DMS53 (cell line): ENCODE measurements at regions not wholly inside any gene's neighbourhood (a gene's known extent, or its start where the extent isn't known, plus 50 kb on each side); places are given as distances from the start of the nearest gene placed in this dataset.
"Not testable (repeated sequence)": the region's sequence is repeated elsewhere in the genome, so short reads cannot be mapped to it uniquely, and the experiment has no call there.

Experiments used
- DNase-seq: peaks from one replicate; lab custom pipeline; 2025; lab: John Stamatoyannopoulos, UW

GRCh38 chr9:102153081-102153480 lies 414.6 kb upstream of the GRIN3A start:
- not testable (repeated sequence) for DNase-seq

DNA sequence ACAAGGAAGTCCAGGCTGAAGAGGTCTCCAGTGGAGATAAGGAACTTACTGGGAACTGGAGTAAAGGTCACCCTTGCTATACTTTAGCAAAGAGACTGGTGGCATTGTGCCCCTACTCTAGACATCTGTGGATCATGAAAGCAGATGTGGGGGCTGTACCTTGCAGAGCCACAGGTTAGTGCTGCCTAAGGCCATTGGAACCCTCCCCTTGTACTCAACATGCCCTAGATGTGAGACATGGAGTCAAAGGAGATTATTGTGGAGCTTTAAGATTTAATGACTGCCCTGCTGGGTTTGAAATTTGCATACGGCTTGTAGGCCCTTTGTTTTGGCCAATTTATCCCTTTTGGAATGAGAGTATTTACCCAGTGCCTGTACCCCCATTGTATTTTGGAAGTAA lies 397.3 kb upstream of the GRIN3A start:
- DNase-seq: no peak

- no peak for DNase-seq
Observed at GRCh38 chr9:102124465-102124864, 386.0 kb upstream of the GRIN3A start.

DNA sequence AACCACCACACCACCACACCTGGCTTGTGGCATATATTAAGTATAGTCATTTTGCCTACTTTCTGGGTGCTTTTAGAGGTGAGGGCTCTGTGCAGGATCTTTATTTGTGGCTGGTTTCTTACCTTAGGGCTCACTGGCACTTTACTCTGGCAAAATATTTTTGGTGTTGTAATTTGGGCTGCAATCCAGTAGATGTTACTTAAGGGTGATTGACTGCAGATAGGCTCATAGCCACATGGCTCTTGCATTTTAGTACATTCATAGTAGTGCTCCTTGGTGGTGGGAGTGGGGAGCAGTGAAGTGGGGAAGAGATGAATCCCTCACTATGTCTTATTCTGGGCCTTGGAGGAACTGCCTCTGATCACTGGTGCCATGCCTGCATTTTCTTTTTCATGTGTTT lies 376.1 kb upstream of the GRIN3A start:
- DNase-seq: no peak

- DNase-seq: no peak
Observed at GRCh38 chr9:102113191-102113590, 374.7 kb upstream of the GRIN3A start.

- DNase-seq: no peak
Observed at GRCh38 chr9:102106439-102106838, 368.0 kb upstream of the GRIN3A start.

DNA sequence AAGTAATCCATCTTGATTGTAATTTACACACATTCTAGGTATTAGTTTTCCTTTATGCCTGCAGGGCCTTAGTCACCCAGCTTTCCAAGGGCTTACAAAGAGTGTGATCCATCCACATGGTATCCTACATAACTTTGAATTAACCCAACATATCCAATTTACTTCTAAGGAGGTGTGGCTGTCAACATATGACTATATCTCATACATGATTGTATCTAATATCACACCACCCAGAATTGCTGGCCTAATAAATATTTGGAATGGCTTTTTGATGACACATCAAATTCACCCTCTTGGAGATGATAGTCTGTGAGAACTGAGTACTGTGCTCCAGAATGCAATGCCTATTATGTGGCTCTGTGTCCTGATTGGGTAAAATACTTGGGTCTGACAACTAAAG lies 363.3 kb upstream of the GRIN3A start:
- no peak for DNase-seq

GRCh38 chr9:102087141-102087540 lies 348.7 kb upstream of the GRIN3A start:
- no peak for DNase-seq

GRCh38 chr9:102085548-102085947 lies 347.1 kb upstream of the GRIN3A start:
- no peak for DNase-seq

GRCh38 chr9:102072059-102072764 lies 333.8 kb upstream of the GRIN3A start:
- no peak for DNase-seq

DNA sequence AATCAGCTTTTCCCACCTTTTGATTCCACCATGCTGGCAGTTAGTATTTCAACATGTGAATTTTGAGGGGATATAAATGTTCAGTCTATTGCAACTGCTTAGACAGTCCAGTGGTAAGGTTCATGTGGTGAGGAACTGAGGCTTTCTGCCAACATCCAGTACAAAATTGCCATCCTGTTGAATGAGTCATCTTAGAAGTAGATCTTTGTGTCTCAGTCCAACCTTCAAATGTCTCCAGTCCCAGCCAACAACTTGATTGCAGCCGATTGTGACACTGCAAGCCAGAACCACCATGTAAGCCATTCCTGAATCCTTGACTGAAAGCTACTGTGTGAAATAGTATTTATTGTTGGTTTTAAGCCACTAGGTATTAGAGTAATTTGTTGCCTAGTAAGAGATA lies 331.5 kb upstream of the GRIN3A start:
- DNase-seq: no peak

DNA sequence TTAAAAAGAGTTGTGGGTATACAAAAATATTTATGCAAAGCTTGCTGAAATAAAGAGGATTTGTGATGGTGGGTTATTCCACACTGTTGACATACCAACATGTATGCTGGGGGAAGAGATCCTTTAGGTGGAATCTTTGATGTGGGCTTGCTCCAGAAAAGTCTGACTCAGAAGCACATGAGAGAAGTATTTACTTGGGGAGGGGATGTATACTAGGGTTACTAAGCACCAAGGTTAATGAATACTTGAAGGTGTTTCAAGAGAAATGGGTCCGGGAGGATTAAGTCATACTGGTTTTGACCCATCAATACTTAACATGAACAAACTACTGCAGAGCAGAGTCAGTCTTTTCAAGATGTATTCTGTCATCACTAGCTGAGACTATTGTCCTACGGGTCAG lies 316.4 kb upstream of the GRIN3A start:
- peak; percentile 25 for DNase-seq

DNA sequence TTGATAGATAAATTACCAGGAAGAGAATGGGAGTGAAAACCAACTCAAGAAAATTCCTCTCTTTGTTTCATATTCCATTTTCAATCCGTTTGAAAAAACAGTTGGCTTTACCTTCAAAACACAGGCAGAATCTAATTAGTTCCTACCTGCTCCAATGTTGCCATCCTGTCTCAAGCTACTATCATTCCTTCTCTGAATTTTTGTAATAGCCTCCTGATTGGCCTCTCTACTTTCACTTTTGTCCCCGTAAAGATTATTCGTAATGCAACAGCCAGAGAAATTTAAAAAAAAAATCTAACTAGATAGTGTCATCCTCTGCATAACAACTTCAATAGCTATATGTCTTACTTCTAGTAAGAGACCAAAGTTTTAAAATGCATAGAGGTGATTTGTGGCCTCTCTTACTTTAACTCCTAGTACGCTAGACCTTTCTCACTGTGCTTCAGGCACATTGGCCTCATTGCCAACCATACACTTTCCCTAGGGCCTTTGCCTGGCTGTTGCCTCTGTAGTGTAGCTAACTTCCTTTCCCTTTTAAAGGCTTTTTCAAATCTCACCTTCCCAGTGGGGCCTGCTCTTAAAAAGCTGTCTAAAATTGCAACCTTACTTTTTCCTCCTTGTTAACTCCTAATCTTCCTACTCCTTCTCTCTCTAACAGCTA lies 311.3 kb upstream of the GRIN3A start:
- DNase-seq: no peak

DNA sequence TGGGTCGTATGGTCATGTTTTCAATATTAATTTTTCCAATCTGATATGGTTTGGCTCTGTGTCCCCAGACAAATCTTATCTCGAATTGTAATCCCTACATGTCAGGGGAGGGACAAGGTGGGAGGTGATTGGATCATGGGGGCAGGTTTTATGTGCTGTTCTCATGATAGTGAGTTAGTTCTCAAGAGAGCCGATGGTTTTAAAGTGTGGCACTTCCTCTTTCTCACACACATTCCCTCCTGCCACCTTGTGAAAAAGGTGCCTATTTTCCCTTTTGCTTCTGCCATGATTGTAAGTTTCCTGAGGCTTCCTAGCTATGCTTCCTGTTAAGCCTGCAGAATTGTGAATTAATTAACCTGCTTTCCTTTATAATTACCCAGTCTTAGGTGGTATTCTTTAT lies 309.1 kb upstream of the GRIN3A start:
- no peak for DNase-seq

DNA sequence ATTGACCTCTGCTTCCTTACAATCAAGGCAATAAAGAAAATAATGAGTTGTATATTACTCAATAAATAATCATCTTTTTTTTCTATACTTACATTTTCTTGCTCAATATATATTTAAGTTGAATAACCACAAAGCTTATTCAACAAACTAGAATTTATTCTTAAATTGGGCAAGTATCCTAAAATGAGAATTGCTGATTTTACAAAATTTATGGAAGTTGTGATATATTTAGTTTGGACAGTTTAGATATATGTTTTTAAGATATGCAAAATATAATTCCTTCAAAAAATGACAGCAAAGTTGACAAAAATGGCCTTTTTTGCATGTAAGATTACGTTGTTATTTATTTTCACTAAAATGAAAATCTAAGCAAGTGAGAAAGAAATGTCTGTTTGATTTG lies 305.7 kb upstream of the GRIN3A start:
- no peak for DNase-seq

DNA sequence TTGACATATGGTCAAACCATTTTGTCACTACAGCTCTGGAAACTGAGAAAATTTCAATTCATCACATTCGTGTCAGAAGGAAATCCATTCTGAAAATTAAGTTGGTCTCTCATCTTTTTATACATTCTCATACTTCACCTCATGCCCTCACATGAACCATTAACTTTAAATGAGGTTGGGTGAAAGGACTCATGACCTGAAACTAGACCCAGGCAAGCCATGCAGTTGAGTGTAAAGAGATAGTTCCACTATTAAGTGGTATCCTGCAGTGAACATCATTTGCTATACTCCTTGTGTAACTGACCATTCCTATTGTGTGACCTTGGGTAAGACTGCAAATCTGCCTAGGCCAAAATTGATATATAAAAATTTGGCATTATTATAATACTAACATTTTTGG lies 299.6 kb upstream of the GRIN3A start:
- DNase-seq: no peak

DNA sequence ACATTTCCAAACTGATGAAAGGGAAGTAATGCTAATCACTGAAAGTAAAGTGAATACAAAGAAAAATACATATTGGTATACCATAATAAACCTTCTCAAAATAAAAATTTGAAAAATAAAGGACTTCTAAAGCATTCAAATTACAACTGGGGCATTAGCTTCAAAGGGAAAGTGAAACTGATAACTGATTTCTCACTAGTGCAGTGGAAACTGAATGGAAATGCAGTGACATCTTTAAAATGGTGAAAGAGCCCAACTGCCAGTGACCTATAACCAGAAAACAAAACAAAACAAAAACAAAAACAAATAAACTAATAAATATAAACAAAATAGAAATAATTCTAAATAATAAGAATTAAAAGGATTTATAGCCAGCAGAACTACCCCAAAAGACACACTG lies 297.5 kb upstream of the GRIN3A start:
- DNase-seq: peak; percentile 1

DNA sequence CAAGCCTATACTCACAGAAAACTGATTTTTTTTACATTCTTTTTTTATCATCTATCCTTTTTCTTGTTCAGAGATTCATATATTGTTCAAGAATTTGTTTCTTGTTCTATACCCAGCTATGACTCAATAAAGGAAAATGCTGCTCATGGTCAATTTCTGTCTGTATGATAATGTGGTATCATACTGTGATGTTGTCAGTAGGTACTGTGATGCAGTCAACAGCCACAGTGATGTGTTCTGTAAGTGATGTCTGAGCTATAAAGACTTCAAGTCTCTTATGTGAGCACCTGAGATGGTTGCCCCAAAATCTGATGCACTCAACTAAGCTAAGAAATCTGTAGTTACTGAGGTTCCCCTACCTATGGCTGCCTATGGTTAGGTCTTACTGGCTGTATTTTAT lies 294.2 kb upstream of the GRIN3A start:
- no peak for DNase-seq

DNA sequence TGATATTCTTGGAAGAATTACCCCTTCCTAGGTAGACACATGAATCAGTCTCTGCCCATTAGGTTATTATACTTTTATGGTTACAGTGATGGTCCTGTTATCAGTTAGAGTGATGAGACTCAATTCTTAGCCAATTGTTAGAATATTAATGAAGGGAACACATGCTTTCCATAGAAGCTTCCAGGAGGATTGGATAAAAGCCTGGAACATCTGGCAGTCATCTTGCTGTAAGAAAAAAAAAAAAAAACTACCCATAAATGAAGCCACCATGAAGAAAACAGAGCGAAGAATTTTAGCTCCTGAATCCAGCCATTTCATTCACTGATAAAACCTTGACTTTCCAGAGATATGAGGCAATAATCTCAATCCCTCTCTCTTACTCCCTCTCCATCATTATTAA lies 262.5 kb upstream of the GRIN3A start:
- no peak for DNase-seq

- peak; percentile 65 for DNase-seq
Observed at GRCh38 chr9:101999441-101999840, 261.0 kb upstream of the GRIN3A start.

DNA sequence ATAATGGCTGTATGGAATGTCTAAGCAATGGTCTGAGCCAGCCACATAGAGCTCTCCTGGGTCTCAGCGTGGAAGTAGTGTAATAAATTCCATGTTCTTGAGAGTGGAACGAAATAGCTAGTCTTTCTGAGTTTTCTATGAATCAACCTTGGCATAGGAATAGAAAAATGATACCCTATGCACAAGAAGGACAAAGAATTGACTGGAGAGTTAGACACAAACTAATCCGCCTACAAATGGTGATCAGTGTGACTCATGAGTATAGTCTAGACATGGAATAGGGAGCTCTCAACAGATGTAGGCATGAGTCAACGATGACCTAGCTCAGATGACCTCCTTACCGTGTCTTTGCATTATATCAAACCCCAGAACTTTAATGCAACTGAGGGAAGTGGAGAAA lies 256.8 kb upstream of the GRIN3A start:
- peak; percentile 66 for DNase-seq

- no peak for DNase-seq
Observed at GRCh38 chr9:101993771-101994170, 255.3 kb upstream of the GRIN3A start.

DNA sequence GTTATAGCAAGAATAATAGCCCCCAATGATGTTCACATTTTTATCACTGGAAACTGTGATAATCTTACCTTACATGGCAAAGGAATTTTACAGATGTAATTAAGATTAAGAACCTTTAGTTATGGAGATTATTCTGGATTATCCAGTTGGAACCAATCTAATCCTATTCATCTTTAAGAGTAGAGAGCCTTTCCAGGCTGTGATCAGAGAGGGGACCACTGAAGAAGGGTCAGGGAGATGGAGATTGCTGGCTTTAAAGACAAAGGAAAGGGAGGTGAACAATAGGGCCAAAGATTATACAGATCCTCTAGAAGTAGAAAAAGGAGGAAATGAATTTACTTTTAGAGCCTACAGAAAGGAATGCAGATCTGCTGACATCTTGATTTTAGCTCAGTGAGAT lies 253.5 kb upstream of the GRIN3A start:
- DNase-seq: no peak

GRCh38 chr9:101977614-101978210 lies 239.3 kb upstream of the GRIN3A start:
- DNase-seq: peak; percentile 57
